ENCODE measurements at regions not wholly inside any gene's neighbourhood (a gene's known extent, or its start where the extent isn't known, plus 50 kb on each side); places are given as distances from the start of the nearest gene placed in this dataset.
"Not testable (repeated sequence)": the region's sequence is repeated elsewhere in the genome, so short reads cannot be mapped to it uniquely, and the experiment has no call there.

DNA sequence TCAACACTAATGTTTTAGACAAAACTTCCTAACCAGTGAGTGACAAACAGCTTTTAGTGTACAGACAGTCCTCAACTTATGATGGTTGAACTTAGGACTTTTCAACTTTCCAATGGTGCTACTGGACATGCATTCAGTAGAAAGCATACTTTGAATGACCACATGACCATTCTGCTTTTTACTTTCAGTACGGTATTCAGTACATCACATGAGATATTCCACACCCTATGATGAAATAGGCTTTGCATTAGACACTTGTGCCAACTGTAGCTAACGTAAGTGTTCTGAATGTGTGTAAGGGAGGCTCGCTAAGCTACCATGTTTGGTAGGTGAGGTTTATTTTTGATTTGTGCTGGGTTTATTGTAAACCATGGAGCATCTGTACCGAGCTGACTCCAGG, 113.7 kb downstream of the WNT7A start:
- DNase-seq = no peak

GRCh38 chr3:13764161-13764560, 115.7 kb downstream of the WNT7A start:
- no peak for DNase-seq

DNA sequence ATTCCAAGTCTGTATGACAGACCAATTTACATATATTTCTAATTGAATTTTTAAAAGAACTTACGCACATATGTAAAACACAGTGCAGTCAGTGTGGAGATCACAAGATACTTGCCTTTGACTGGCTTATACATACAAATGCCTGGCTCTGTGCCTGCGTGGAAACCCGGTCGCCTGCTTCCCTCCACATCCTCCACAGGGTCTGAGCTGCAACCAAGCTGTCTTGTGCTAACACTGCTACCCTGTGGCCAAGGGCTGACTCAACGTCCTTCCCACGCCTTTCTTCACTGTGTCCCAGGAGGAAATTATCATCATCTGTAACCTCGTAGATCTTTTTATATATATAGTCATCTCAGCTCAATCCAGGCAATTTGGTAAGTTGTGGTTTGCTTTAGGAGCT, 117.0 kb downstream of the WNT7A start:
- no peak for DNase-seq

DNA sequence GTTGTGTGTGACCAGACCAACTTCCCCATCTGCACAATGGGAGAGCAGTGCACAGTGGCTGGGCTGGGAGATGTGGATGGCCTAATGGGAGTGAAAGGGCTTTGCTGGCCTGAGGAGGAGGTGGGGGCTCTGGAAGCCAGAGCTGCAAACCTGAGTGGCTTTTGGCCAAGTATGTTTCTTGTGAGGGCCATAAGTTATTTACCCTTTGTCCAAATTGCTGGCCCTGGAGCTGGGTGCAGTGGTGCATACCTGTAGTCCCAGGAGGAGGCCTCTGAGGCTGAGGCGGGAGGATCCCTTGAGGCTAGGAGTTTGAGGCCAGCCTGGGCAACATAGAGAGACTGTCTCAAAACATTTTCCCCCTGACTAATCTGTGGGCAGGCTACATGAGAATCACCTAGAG, 129.1 kb downstream of the WNT7A start:
- DNase-seq = no peak

DNA sequence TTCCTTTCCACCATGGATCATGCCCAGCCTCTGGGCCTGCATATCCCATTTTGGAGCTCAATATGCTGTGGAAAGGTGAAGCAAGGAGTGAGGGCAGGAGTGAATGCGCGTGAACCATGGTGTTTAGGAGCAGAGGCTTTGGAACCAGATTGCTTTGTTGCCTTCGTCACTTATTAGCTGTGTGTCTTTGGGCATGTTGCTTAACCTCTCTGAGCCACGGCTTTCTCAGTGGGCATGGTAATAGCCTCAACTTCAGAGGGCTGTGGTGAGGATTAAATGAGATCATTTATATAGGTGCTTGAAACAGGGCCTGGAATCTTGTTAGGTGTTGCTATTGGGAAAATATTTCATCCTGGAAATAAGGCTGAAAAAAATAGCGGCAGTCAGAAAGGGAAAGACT, 129.7 kb downstream of the WNT7A start:
- DNase-seq = no peak

GRCh38 chr3:13749063-13749764, 130.7 kb downstream of the WNT7A start:
- DNase-seq = no peak

DNA sequence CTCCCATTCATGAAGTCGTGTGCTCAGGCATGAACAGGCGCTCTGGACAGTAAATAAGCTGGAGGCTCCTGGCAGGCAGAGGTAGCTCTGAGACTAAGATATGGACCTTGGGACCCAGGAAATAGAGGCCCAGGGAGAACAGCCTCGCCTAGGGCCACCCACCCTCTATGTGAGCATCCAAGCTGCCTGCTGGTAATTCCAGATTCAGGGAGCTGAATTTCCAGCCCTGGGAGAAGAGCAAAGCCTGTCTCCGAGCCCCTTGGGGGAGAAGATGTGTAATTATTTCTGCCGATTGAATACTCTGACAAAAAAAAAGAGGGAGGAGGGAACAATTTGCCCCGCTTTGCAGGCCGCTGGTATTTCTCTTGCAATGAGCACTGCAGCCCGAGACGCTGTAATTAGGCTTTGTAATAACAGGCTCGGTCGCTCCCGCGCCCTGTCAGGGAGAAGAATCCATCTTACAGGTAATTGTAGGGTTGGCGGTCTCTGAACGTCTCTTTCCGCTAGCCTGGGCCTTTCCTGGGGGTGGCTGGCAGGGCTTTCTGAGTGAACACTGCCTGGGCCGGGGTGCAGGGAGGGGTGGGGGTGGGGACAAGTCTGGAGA, 131.5 kb downstream of the WNT7A start:
- no peak for DNase-seq

DNA sequence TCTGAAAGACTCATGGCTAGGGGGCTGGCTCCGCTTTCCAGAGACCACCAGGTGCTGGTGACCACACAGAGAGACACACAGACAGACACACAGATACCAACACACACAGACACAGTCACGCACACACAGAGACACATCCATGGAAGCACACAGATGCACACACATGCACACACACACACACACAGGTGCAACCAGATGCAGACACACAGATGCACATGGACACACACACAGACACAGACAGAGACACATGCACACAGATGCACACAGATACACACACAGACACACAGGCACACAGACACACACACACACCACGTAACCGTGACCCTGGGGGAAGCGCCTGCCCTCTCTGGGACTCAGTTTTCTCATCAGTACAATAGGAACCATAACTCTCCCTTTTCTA, 132.2 kb downstream of the WNT7A start:
- DNase-seq = no peak

DNA sequence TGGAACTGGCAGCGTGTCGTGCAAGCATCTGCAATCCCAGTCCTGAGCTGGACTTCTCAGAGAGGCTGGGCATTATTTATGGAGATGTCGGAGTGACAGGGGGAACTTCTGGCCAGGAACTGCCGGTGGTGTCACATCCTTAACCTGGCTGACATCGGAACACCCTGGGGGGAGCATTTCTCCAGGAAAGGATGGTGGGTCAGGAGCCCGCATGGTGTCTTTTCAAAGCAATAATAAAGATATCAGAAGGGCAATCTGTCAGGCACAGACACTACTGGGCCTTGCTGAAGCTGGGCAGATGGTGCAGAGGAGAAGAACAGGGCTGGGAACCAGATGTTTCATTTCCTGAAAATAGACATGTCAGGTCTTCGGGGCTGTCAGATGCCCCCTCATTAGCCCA, 133.5 kb downstream of the WNT7A start:
- DNase-seq = no peak

- no peak for DNase-seq
Observed at GRCh38 chr3:13745636-13746035, 134.2 kb downstream of the WNT7A start.

DNA sequence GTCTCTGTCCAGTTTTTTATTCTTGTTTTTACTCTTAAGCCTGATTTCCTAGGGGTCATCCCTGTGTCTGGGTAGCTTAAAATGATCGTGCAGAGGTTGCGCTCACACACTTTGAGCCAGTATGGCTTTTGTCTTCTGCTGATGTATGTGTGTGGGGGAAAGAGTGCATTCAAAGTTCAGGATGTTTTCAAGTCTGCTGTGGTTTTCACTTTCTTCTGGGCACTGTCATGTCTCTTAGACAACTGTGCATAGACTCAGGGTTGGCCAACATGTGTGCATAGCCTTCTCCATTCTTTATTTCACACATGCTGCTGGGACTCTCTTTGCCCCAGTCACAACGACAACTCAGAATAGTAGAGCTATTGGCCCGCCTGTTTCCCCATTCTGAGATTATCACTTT, 139.1 kb downstream of the WNT7A start:
- no peak for DNase-seq

- DNase-seq = not testable (repeated sequence)
Observed at GRCh38 chr3:13733726-13734125, 146.1 kb downstream of the WNT7A start.

- DNase-seq = no peak
Observed at GRCh38 chr3:13728487-13728886, 151.4 kb downstream of the WNT7A start.

GRCh38 chr3:13727890-13728289, 152.0 kb downstream of the WNT7A start:
- DNase-seq = no peak

DNA sequence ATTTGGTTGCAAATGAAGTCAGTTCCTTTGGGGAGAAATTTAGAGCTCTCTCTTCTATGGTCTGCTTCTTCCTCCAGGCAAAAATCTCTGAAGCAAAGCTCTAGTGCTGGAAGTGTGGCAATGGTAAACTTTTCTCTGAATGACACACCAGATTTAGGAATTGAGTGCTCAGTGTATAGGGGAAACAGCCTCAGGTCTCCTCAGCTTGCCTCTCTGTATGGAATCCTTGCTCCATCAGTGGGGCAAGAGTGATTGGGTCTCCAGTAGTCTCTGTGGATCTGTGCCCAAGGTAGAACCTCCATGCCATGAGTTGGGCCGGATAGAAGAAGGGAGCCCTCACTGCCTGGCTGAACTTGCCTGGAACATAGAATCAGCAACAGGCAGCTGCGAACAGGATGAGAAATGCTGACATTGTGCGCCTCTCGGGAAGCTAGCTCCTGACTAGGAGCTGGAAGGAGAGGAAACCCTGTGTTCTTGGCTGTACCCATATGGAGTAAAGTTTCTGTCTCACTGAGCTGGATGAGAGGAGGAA, 156.1 kb downstream of the WNT7A start:
- DNase-seq = no peak

DNA sequence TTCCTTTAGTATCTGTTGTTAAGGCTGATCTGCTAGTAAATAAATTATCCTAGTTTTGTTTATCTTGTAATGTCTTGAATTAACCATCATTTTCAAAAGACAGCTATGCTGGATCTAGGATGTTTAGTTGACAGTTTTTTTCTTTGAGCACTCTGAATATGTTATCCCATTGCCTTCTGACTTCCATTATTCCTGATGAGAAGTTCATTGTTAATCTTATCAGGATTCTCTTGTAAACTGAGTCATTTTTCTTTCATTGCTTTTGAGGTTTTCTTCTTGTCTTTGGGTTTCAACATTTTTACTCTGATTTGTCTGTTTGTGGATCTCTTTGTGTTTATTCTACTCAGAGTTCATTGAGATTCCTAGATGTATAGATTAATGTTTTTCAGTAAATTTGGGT, 157.7 kb downstream of the WNT7A start:
- no peak for DNase-seq

GRCh38 chr3:13718436-13718835, 161.4 kb downstream of the WNT7A start:
- no peak for DNase-seq

GRCh38 chr3:13718000-13718399, 161.9 kb downstream of the WNT7A start:
- DNase-seq = no peak

DNA sequence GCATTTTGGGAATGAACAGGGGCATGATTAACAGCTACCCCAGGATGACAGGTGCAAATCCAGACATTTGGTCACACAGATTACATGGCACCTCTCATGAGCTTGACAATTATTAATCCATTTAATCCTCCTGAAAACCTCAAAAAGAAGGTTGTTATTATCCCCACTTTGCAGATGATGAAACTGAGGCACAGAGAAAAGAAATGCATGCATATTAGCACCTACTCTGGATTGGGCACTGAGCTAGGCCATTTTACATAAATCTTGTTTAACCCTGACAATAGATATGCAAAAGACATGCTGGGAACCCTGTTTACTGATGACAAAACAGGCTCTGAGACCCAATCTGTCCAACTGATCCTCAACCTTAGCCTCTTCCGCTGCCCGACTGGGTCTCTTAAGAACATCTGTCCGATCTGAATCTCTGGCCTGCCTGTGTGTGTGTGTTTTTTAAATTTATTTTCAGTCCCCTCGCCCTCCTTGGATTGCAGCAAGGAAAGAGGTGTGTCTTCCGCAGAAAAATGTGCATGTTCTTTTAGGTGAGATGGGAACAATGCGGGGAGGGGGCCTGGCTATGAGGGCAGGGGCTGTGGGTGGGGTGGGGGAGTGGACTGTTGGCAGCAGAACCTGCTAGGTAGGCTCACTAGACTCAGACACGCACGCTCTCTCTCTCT, 162.5 kb downstream of the WNT7A start:
- no peak for DNase-seq

DNA sequence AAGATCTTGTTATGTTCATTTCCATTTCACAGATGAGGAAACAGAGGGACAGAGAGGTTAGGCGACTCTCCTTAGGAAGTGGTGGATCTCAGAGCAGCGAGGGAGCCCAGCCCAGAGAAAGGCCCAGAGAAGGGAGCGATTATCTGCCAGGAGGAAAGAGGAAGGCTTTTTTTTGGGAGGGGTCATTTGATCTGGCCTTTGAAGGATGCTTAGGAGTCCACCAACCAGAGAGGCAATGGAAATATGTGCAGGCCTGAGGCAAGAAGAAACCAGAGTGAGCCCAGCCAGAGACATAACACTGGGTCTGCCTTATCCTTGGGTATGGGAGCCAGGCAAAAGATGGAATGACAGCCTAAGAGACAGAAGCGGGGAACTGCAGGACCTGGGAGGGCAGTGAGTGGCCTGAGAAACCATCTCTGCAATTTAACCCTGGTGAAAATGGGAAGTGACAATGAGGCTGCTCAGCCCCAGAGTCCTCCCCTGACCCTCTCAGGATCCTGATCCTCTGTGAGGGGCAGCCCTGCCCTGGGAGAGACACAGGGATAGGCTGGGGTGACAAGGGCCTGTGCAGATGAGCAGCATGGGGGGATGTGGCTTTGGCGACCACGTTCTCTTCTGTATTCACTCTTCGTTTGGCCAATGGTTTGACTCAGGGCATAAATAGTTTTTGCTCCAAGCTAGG, 163.2 kb downstream of the WNT7A start:
- no peak for DNase-seq

GRCh38 chr3:13715961-13716360, 163.9 kb downstream of the WNT7A start:
- no peak for DNase-seq

GRCh38 chr3:13715167-13715954, 164.5 kb downstream of the WNT7A start:
- DNase-seq = no peak
